ENCODE measurements at regions not wholly inside any gene's neighbourhood (a gene's known extent, or its start where the extent isn't known, plus 50 kb on each side); places are given as distances from the start of the nearest gene placed in this dataset.

- no peak for DNase-seq (ENCODE audit: extremely low spot score)
- CTCF ChIA-PET: interaction anchor here (1.5 kb wide), 1 partner anchor 8 kb away, joined by 5 read pairs; no protein-coding TSS in a partner anchor
- TF ChIP-seq, protein P1, sequence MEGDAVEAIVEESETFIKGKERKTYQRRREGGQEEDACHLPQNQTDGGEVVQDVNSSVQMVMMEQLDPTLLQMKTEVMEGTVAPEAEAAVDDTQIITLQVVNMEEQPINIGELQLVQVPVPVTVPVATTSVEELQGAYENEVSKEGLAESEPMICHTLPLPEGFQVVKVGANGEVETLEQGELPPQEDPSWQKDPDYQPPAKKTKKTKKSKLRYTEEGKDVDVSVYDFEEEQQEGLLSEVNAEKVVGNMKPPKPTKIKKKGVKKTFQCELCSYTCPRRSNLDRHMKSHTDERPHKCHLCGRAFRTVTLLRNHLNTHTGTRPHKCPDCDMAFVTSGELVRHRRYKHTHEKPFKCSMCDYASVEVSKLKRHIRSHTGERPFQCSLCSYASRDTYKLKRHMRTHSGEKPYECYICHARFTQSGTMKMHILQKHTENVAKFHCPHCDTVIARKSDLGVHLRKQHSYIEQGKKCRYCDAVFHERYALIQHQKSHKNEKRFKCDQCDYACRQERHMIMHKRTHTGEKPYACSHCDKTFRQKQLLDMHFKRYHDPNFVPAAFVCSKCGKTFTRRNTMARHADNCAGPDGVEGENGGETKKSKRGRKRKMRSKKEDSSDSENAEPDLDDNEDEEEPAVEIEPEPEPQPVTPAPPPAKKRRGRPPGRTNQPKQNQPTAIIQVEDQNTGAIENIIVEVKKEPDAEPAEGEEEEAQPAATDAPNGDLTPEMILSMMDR (IDR thresholded peaks at IDR 0.05; ENCODE audit: control extremely low read depth, extremely low read depth, low read depth, missing control alignments): no peak
- POLR2A ChIA-PET: no interaction called here
These were observed 60.6 kb upstream of the ACTR3 start for GRCh38 chr2:113829270-113829669.

DNA sequence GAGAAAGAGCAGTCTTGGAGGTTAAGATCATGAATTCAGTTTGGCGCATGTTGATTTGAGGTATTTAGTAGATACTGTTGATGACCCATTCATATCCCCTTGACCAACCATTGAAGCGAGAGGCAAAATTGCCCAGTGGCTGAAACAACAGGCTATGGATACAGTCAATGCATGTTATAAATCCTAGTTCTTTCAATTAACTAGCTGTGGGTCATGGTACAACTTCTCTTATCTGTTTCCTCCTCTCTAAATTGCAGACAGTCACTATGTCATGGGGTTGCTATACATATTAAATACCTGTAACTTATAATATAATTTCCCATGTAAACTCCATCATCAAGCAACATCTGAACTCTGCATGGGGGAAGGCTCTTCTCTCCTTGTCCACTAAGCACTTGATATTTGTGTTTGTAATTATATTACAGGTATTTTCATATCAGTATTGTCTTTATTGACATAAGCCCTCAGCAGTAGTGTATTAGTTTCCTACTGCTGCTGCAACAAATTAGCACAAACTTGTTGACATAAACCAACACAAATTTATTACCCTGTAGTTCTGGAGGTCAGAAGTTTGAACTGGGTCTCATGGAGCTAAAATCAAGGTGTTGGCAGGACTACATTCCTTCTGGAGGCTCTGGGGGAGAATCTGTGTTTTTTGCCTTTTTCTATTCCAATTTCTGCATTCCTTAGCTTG lies 61.7 kb upstream of the ACTR3 start:
- TF ChIP-seq, protein P1 (IDR thresholded peaks at IDR 0.05; ENCODE audit: control extremely low read depth, extremely low read depth, low read depth, missing control alignments): no peak
- CTCF ChIA-PET: interaction anchor here (0.7 to 1.5 kb wide), 2 partner anchors 9 to 224 kb away, joined by 3 to 5 read pairs; no protein-coding TSS in a partner anchor
- no peak for DNase-seq (ENCODE audit: extremely low spot score)
- POLR2A ChIA-PET: no interaction called here

DNA sequence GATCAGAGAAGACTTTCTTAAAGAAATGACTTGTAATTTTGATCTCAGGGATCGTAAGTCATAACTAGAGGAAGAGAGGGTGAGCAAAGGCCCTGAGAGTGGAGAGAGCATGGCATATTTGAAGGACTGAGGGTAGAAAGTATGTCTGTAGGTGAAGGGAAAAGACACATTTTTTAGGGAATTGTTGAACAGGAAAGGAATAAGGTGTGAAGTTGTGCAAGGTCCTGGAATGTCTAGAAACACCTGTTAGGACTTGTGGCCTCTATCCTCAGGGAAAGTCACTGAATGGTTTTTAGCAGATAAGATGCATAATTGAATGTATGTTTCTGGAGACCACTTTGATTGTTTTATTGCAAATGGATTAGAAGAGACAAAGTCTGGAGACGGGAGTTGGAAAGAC lies 62.5 kb upstream of the ACTR3 start:
- ChIA-PET POLR2A (no interaction called here), CTCF (no interaction called here)
- no peak for DNase-seq (ENCODE audit: extremely low spot score)
- TF ChIP-seq, protein P1 (IDR thresholded peaks at IDR 0.05; ENCODE audit: control extremely low read depth, extremely low read depth, low read depth, missing control alignments): no peak

- ChIA-PET POLR2A (no interaction called here), CTCF (no interaction called here)
- TF ChIP-seq, protein P1 (IDR thresholded peaks at IDR 0.05; ENCODE audit: control extremely low read depth, extremely low read depth, low read depth, missing control alignments): no peak
- no peak for DNase-seq (ENCODE audit: extremely low spot score)
These were observed 63.3 kb upstream of the ACTR3 start for GRCh38 chr2:113826346-113827285.

DNA sequence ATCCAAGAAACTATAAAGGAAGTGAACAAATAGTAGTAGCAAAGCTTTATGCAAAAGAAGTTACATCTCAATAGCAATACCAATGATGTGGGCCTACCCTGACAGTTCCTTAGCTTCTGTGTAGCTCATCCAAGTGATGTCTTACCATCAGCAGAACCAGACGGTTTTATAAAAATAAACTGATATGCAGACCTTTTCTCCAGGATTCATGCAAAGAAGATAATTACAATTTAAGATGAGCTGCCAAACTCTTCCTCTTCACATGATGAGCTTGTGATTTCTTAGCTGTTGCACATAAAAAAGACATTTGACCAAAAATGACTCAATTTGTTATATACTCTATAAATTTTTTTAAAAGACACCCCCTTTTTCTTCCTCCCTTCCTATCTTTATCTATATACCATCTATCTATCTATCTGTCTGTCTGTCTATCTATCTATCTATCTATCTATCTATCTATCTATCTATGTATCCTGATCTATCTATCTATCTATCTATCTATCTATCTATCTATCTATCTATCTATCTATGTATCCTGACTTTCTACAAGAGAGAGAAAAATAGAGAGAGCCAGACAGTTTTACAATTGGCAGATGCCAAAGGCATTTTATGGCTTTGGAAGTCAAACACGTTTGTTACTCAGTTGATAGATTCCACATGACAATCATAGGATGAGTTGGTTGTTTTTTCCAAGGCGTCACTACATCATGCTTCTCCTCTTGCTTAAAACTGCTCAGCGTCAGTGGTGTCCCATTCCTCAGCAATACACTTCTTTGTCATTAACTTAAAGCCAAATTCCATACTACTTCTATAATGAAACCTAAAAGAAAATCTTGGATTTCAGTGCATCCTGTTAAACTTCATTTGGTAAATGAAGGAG lies 65.9 kb upstream of the ACTR3 start:
- no peak for DNase-seq (ENCODE audit: extremely low spot score)
- ChIA-PET CTCF (interaction anchor here (0.7 to 1.0 kb wide), 2 partner anchors 9 to 67 kb away, joined by 3 read pairs; partner anchors contain the start of gene SLC35F5), POLR2A (no interaction called here)
- TF ChIP-seq, protein P1 (IDR thresholded peaks at IDR 0.05; ENCODE audit: control extremely low read depth, extremely low read depth, low read depth, missing control alignments): no peak
